ENCODE measurements at regions not wholly inside any gene's neighbourhood (a gene's known extent, or its start where the extent isn't known, plus 50 kb on each side); places are given as distances from the start of the nearest gene placed in this dataset.

DNA sequence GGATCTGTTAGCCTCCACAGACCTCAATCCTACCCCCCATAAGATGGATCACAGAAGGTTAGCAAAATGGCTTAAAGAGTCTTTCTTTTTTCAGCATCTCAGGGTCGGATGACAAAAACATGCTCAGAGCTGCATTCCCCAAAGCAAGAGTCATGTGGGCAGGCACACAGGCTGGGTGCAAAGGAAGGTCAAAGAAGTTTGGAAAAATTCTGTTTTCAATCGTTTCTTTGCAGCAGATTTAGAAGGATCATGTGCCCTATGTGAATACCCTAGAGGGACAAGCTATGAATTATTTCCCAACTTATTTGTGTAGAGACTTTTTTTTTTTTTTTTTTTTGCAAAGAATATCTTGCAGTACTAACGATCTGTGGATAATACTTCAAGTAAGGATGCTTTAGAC lies 845.4 kb downstream of the VRK1 start:
- Histone ChIP-seq H3K27me3 (replicated peaks; ENCODE audit: control insufficient read depth, insufficient read depth, low read length) (no peaks in the 10 kb centered on the region), H3K9me3 (no peaks in the 10 kb centered on the region), H3K4me3 (ENCODE audit: low read depth, low read length) (no peak overlapping the region), H3K36me3 (ENCODE audit: control insufficient read depth, insufficient read depth, low read length) (no peaks in the 10 kb centered on the region), H3K4me1 (no peaks in the 10 kb centered on the region)
- Mint-ChIP-seq H3K27ac (ENCODE audit: unreplicated experiment) (no peak overlapping the region), H3K36me3 (ENCODE audit: insufficient read depth, unreplicated experiment) (no peaks in the 10 kb centered on the region), H3K4me1 (ENCODE audit: low read depth, unreplicated experiment) (no peaks in the 10 kb centered on the region), H3K4me3 (ENCODE audit: unreplicated experiment) (no peak overlapping the region), H3K27me3 (ENCODE audit: insufficient read depth, unreplicated experiment) (no peaks in the 10 kb centered on the region), H3K9me3 (ENCODE audit: unreplicated experiment) (no peaks in the 10 kb centered on the region)
- no peak for DNase-seq
- intact Hi-C loops (cut with micrococcal nuclease; ENCODE audit: unreplicated experiment) = no loop called here
- ChIA-PET CTCF (no interaction called here), POLR2A (no interaction called here)
- no TSS peak for BruUV-seq (replicated peaks)
- TF ChIP-seq CTCF (IDR thresholded peaks at IDR 0.05; ENCODE audit: insufficient read depth in 1 of 2, low read depth in 1 of 2, low read length in 1 of 2, severe bottlenecking in 1 of 2, unreplicated experiment in 1 of 2) = no peak

- no TSS peak for BruUV-seq (replicated peaks)
- H3K27me3 ChIP-seq (replicated peaks; ENCODE audit: control insufficient read depth, insufficient read depth, low read length) = no peaks in the 10 kb centered on the region
- no peak for DNase-seq
- no peaks in the 10 kb centered on the region for H3K9me3 ChIP-seq
- CTCF ChIA-PET = no interaction called here
- H3K4me3 ChIP-seq (ENCODE audit: low read depth, low read length) = no peak overlapping the region
- Mint-ChIP-seq H3K4me1 (ENCODE audit: low read depth, unreplicated experiment) (no peaks in the 10 kb centered on the region), H3K27me3 (ENCODE audit: insufficient read depth, unreplicated experiment) (peaks cover 7% of the 10 kb centered on the region), H3K36me3 (ENCODE audit: insufficient read depth, unreplicated experiment) (no peaks in the 10 kb centered on the region), H3K27ac (ENCODE audit: unreplicated experiment) (no peak overlapping the region), H3K9me3 (ENCODE audit: unreplicated experiment) (no peaks in the 10 kb centered on the region), H3K4me3 (ENCODE audit: unreplicated experiment) (no peak overlapping the region)
- intact Hi-C loops (cut with micrococcal nuclease; ENCODE audit: unreplicated experiment) = no loop called here
- H3K4me1 ChIP-seq = no peaks in the 10 kb centered on the region
- no peak for TF ChIP-seq CTCF (IDR thresholded peaks at IDR 0.05; ENCODE audit: insufficient read depth in 1 of 2, low read depth in 1 of 2, low read length in 1 of 2, severe bottlenecking in 1 of 2, unreplicated experiment in 1 of 2)
- POLR2A ChIA-PET = no interaction called here
- H3K36me3 ChIP-seq (ENCODE audit: control insufficient read depth, insufficient read depth, low read length) = no peaks in the 10 kb centered on the region
Observed at GRCh38 chr14:97644365-97644764, 847.2 kb downstream of the VRK1 start.

DNA sequence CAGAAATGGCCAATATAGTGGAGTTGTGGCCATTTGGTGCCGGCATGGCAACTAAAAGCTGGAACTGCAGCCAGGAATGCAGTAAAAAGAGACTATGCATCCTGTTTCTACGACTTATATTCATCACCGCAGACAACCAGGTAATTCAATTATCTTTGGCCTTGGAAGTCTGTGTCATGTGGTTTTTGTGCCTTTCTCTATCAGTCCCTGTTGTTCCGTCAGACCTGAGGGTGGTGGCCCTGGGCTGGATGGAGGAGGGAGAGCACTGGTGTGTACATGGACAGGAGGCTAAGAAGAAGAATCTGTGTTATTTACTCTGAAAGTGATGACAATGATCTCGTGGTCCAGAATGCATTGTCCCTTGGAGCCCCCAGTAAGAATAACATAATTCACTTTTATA lies 852.6 kb downstream of the VRK1 start:
- Histone ChIP-seq H3K4me3 (ENCODE audit: low read depth, low read length) (no peak overlapping the region), H3K9me3 (no peaks in the 10 kb centered on the region), H3K4me1 (no peaks in the 10 kb centered on the region), H3K27me3 (replicated peaks; ENCODE audit: control insufficient read depth, insufficient read depth, low read length) (no peaks in the 10 kb centered on the region), H3K36me3 (ENCODE audit: control insufficient read depth, insufficient read depth, low read length) (no peaks in the 10 kb centered on the region)
- Mint-ChIP-seq H3K4me3 (ENCODE audit: unreplicated experiment) (no peak overlapping the region), H3K27me3 (ENCODE audit: insufficient read depth, unreplicated experiment) (peaks cover 7% of the 10 kb centered on the region), H3K9me3 (ENCODE audit: unreplicated experiment) (no peaks in the 10 kb centered on the region), H3K36me3 (ENCODE audit: insufficient read depth, unreplicated experiment) (no peaks in the 10 kb centered on the region), H3K4me1 (ENCODE audit: low read depth, unreplicated experiment) (no peaks in the 10 kb centered on the region), H3K27ac (ENCODE audit: unreplicated experiment) (no peak overlapping the region)
- POLR2A ChIA-PET = no interaction called here
- no peak for TF ChIP-seq CTCF (IDR thresholded peaks at IDR 0.05; ENCODE audit: insufficient read depth in 1 of 2, low read depth in 1 of 2, low read length in 1 of 2, severe bottlenecking in 1 of 2, unreplicated experiment in 1 of 2)
- no peak for DNase-seq
- intact Hi-C loops (cut with micrococcal nuclease; ENCODE audit: unreplicated experiment) = no loop called here
- no TSS peak for BruUV-seq (replicated peaks)
- CTCF ChIA-PET = no interaction called here

Data from Caco-2 (cell line).